ENCODE measurements at regions not wholly inside any gene's neighbourhood (a gene's known extent, or its start where the extent isn't known, plus 50 kb on each side); places are given as distances from the start of the nearest gene placed in this dataset.

- TF ChIP-seq, protein P1, sequence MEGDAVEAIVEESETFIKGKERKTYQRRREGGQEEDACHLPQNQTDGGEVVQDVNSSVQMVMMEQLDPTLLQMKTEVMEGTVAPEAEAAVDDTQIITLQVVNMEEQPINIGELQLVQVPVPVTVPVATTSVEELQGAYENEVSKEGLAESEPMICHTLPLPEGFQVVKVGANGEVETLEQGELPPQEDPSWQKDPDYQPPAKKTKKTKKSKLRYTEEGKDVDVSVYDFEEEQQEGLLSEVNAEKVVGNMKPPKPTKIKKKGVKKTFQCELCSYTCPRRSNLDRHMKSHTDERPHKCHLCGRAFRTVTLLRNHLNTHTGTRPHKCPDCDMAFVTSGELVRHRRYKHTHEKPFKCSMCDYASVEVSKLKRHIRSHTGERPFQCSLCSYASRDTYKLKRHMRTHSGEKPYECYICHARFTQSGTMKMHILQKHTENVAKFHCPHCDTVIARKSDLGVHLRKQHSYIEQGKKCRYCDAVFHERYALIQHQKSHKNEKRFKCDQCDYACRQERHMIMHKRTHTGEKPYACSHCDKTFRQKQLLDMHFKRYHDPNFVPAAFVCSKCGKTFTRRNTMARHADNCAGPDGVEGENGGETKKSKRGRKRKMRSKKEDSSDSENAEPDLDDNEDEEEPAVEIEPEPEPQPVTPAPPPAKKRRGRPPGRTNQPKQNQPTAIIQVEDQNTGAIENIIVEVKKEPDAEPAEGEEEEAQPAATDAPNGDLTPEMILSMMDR (IDR thresholded peaks at IDR 0.05), result no peak
- TF ChIP-seq POLR2AphosphoS5 (IDR thresholded peaks at IDR 0.05), result peak; percentile 46
- TF ChIP-seq POLR2A (IDR thresholded peaks at IDR 0.05), result no peak
These were observed 64.8 kb upstream of the IFNE start for GRCh38 chr9:21546949-21547348.
